ENCODE measurements at regions not wholly inside any gene's neighbourhood (a gene's known extent, or its start where the extent isn't known, plus 50 kb on each side); places are given as distances from the start of the nearest gene placed in this dataset.
"Not testable (repeated sequence)": the region's sequence is repeated elsewhere in the genome, so short reads cannot be mapped to it uniquely, and the experiment has no call there.

DNA sequence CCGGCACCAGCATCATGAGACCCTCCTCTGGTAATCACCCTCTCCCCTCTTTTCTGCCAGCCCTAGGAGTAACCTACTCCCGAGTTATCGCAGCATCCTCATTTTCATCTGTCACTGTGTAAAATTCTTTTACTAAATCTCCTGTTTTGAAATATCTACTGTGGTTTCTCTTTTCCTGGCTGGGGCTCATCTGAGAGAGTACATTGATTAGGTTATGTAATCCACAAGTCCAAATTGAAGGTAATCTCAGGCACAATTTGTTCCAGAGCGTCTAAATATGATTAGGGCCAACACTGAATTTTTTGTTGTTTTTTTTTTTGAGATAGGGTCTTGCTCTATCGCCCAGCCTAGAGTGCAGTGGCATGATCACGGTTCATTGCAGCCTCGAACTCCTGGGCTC lies 142.4 kb downstream of the SMIM20 start:
- 57% methylated on average over 2 of the region's 7 CpGs for WGBS (ENCODE audit: insufficient coverage)

DNA sequence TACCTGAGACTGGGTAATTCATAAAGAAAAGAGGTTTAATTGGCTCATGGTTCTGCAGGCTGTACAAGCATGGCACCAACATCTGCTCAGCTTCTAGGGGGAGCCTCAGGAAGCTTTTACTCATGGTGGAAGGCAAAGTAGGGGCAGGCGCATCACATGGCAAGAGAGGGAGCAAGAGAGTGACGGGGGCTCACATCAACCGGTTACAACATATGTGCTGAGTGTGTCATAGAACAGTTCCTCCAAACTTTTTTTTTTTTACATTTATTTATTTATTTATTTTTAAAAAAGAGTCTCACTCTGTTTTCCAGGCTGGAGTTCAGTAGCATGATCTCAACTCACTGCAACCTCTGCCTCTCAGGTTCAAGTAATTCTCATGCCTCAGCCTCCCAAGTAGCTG lies 143.8 kb downstream of the SMIM20 start:
- H3K79me2 ChIP-seq (ENCODE audit: insufficient read depth, low read length); H3K9ac ChIP-seq (ENCODE audit: insufficient read depth, low read length, poor library complexity, severe bottlenecking); H4K20me1 ChIP-seq (ENCODE audit: insufficient read depth, low read length); H3K4me3 Mint-ChIP-seq; H3K4me3 ChIP-seq (replicated peaks in 1 of 3; ENCODE audit: low read depth in 2 of 3, low read length in 3 of 3); H3K9me3 ChIP-seq (replicated peaks in 1 of 2; ENCODE audit: control insufficient read depth in 1 of 2, insufficient read depth in 1 of 2, low read length in 2 of 2); H3K36me3 ChIP-seq (replicated peaks in 1 of 2; ENCODE audit: control insufficient read depth in 1 of 2, insufficient read depth in 2 of 2, low read length in 2 of 2); H3K36me3 Mint-ChIP-seq; H3K4me2 ChIP-seq (replicated peaks; ENCODE audit: extremely low read depth, low read length, poor library complexity, severe bottlenecking); H3K27me3 ChIP-seq (ENCODE audit: control insufficient read depth in 2 of 2, insufficient read depth in 2 of 2, low read length in 2 of 2); H3K27ac ChIP-seq (ENCODE audit: low read depth in 1 of 2, low read length in 2 of 2); H3K9me3 Mint-ChIP-seq; H2AFZ ChIP-seq (ENCODE audit: insufficient read depth, low read depth, low read length, poor library complexity, severe bottlenecking); intact Hi-C loops (cut with micrococcal nuclease): not testable (repeated sequence)
- Mint-ChIP-seq H3K27me3 (ENCODE audit: low read depth in 3 of 3) (peaks cover 9 to 23% (median 22%) of the 10 kb centered on the region in 3 donors), H3K4me1 (peaks cover 28% of the 10 kb centered on the region), H3K27ac (peak overlapping the region in 2 of 7 donors; percentile 26 to 51)
- H3K4me1 ChIP-seq (ENCODE audit: control insufficient read depth in 1 of 2, insufficient read depth in 2 of 2, low read length in 2 of 2), result peaks cover 17 to 20% of the 10 kb centered on the region in 2 donors
- WGBS (ENCODE audit: insufficient coverage), result no CpG with 5 or more reads among the region's 3 CpGs
- peak; percentile 43 to 75 (median 45) for DNase-seq

More for the DNA sequence above, 142.4 kb downstream of the SMIM20 start:
- H3K27me3 ChIP-seq (ENCODE audit: control insufficient read depth in 2 of 2, insufficient read depth in 2 of 2, low read length in 2 of 2), result no peaks in the 10 kb centered on the region
- peaks cover 17 to 23% of the 10 kb centered on the region in 2 donors for H3K4me1 ChIP-seq (ENCODE audit: control insufficient read depth in 1 of 2, insufficient read depth in 2 of 2, low read length in 2 of 2)
- peaks cover 29% of the 10 kb centered on the region for H3K4me1 Mint-ChIP-seq
- no peak overlapping the region for H3K27ac ChIP-seq (ENCODE audit: low read depth in 1 of 2, low read length in 2 of 2)
- intact Hi-C loops (cut with micrococcal nuclease), result no loop called here
- H3K9me3 ChIP-seq (replicated peaks in 1 of 2; ENCODE audit: control insufficient read depth in 1 of 2, insufficient read depth in 1 of 2, low read length in 2 of 2), result no peaks in the 10 kb centered on the region
- H3K4me2 ChIP-seq (replicated peaks; ENCODE audit: extremely low read depth, low read length, poor library complexity, severe bottlenecking), result no peak overlapping the region
- DNase-seq, result no peak
- no peaks in the 10 kb centered on the region for H3K79me2 ChIP-seq (ENCODE audit: insufficient read depth, low read length)
- H3K4me3 ChIP-seq (replicated peaks in 1 of 3; ENCODE audit: low read depth in 2 of 3, low read length in 3 of 3), result no peak overlapping the region
- TF ChIP-seq, protein P1, sequence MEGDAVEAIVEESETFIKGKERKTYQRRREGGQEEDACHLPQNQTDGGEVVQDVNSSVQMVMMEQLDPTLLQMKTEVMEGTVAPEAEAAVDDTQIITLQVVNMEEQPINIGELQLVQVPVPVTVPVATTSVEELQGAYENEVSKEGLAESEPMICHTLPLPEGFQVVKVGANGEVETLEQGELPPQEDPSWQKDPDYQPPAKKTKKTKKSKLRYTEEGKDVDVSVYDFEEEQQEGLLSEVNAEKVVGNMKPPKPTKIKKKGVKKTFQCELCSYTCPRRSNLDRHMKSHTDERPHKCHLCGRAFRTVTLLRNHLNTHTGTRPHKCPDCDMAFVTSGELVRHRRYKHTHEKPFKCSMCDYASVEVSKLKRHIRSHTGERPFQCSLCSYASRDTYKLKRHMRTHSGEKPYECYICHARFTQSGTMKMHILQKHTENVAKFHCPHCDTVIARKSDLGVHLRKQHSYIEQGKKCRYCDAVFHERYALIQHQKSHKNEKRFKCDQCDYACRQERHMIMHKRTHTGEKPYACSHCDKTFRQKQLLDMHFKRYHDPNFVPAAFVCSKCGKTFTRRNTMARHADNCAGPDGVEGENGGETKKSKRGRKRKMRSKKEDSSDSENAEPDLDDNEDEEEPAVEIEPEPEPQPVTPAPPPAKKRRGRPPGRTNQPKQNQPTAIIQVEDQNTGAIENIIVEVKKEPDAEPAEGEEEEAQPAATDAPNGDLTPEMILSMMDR (IDR thresholded peaks at IDR 0.05), result no peak
- H3K9me3 Mint-ChIP-seq, result peaks cover 0 to 5% (median 2%) of the 10 kb centered on the region in 7 donors
- no peak overlapping the region for H3K9ac ChIP-seq (ENCODE audit: insufficient read depth, low read length, poor library complexity, severe bottlenecking)
- no peaks in the 10 kb centered on the region for H3K36me3 ChIP-seq (replicated peaks in 1 of 2; ENCODE audit: control insufficient read depth in 1 of 2, insufficient read depth in 2 of 2, low read length in 2 of 2)
- H4K20me1 ChIP-seq (ENCODE audit: insufficient read depth, low read length), result no peaks in the 10 kb centered on the region
- no peaks in the 10 kb centered on the region for H3K36me3 Mint-ChIP-seq
- no peak overlapping the region for H2AFZ ChIP-seq (ENCODE audit: insufficient read depth, low read depth, low read length, poor library complexity, severe bottlenecking)
- H3K27ac Mint-ChIP-seq, result no peak overlapping the region
- peaks cover 12 to 26% (median 25%) of the 10 kb centered on the region in 3 donors for H3K27me3 Mint-ChIP-seq (ENCODE audit: low read depth in 3 of 3)
- no peak overlapping the region for H3K4me3 Mint-ChIP-seq

Measured in CD14-positive monocyte (primary cell).